IgD-negative memory B cell (primary cell): ENCODE measurements at regions not wholly inside any gene's neighbourhood (a gene's known extent, or its start where the extent isn't known, plus 50 kb on each side); places are given as distances from the start of the nearest gene placed in this dataset.
A peak's percentile ranks its signal among the peaks of the same experiment; 100 is the strongest.

Experiments
- H3K27ac Mint-ChIP-seq, 3 donors: one replicate each; pipeline ENCODE4 v1.8.0; 2020 to 2022; ENCODE audit warnings: mild to moderate bottlenecking in 3 of 3, mixed read lengths in 3 of 3, moderate library complexity in 1 of 3
- H3K27me3 Mint-ChIP-seq: one replicate; pipeline ENCODE4 v1.8.0; 2021; ENCODE audit warnings: mixed read lengths
- H3K36me3 Mint-ChIP-seq: one replicate; pipeline ENCODE4 v1.8.0; 2020; ENCODE audit warnings: mild to moderate bottlenecking, mixed read lengths
- H3K4me1 Mint-ChIP-seq, 3 donors: one replicate each; pipeline ENCODE4 v1.8.0; 2020 to 2022; ENCODE audit warnings: mixed read lengths in 3 of 3, mild to moderate bottlenecking in 1 of 3
- H3K4me3 Mint-ChIP-seq, 4 donors: one replicate each; pipeline ENCODE4 v1.8.0; 2020 to 2022; ENCODE audit warnings: mild to moderate bottlenecking in 4 of 4, mixed read lengths in 4 of 4, moderate library complexity in 3 of 4
- H3K9me3 Mint-ChIP-seq, 3 donors: one replicate each; pipeline ENCODE4 v1.8.0; 2020 to 2021; ENCODE audit warnings: mixed read lengths in 3 of 3, mild to moderate bottlenecking in 1 of 3

GRCh38 chr10:9195385-9195784 is 1140.9 kb downstream of the GATA3 start:
- Mint-ChIP-seq H3K4me1 (no peaks in the 10 kb centered on the region), H3K27ac (no peak overlapping the region), H3K27me3 (peaks cover 5% of the 10 kb centered on the region), H3K9me3 (no peaks in the 10 kb centered on the region), H3K36me3 (no peaks in the 10 kb centered on the region), H3K4me3 (no peak overlapping the region)

- H3K27me3 Mint-ChIP-seq = peaks cover 5% of the 10 kb centered on the region
- no peaks in the 10 kb centered on the region for H3K9me3 Mint-ChIP-seq
- H3K27ac Mint-ChIP-seq = no peak overlapping the region
- H3K4me1 Mint-ChIP-seq = no peaks in the 10 kb centered on the region
- no peaks in the 10 kb centered on the region for H3K36me3 Mint-ChIP-seq
- no peak overlapping the region for H3K4me3 Mint-ChIP-seq
Observed at GRCh38 chr10:9198611-9199010, 1144.1 kb downstream of the GATA3 start.

- Mint-ChIP-seq H3K27ac (no peak overlapping the region), H3K4me1 (no peaks in the 10 kb centered on the region), H3K27me3 (peaks cover 2% of the 10 kb centered on the region), H3K9me3 (no peaks in the 10 kb centered on the region), H3K4me3 (no peak overlapping the region), H3K36me3 (no peaks in the 10 kb centered on the region)
Observed at GRCh38 chr10:9205558-9205957, 1151.1 kb downstream of the GATA3 start.

- Mint-ChIP-seq H3K4me3 (no peak overlapping the region), H3K4me1 (no peaks in the 10 kb centered on the region), H3K36me3 (no peaks in the 10 kb centered on the region), H3K27ac (no peak overlapping the region), H3K9me3 (no peaks in the 10 kb centered on the region), H3K27me3 (peaks cover 5% of the 10 kb centered on the region)
Observed at GRCh38 chr10:9209105-9209798, 1154.8 kb downstream of the GATA3 start.

DNA sequence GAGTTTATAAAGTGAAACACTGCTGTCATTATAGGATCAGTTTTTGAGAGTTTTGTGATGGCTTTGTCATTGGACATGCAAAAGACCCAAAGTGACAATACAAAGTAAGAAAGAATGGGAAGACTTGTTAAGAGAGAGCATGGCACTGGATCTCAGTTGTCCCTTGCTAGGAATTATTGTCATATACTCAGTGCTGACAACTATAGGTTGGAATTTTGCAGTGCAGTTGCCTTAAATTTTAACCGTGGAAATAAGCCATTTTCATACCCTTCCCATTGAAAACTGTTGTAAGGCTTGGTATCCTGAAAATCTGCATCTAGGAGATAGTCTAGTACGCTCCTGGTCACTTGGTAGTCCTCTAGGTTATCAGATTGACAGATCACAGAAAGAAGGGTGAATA is 1156.7 kb downstream of the GATA3 start:
- no peaks in the 10 kb centered on the region for H3K9me3 Mint-ChIP-seq
- no peak overlapping the region for H3K4me3 Mint-ChIP-seq
- H3K27ac Mint-ChIP-seq = no peak overlapping the region
- H3K4me1 Mint-ChIP-seq = no peaks in the 10 kb centered on the region
- H3K27me3 Mint-ChIP-seq = peaks cover 5% of the 10 kb centered on the region
- no peaks in the 10 kb centered on the region for H3K36me3 Mint-ChIP-seq

- Mint-ChIP-seq H3K9me3 (no peaks in the 10 kb centered on the region), H3K27ac (no peak overlapping the region), H3K36me3 (no peaks in the 10 kb centered on the region), H3K27me3 (peaks cover 4% of the 10 kb centered on the region), H3K4me3 (no peak overlapping the region), H3K4me1 (no peaks in the 10 kb centered on the region)
Observed at GRCh38 chr10:9214618-9215017, 1160.1 kb downstream of the GATA3 start.

- peak overlapping the region in 1 of 3 donors; percentile 67 for H3K27ac Mint-ChIP-seq
- H3K9me3 Mint-ChIP-seq = no peaks in the 10 kb centered on the region
- H3K27me3 Mint-ChIP-seq = peaks cover 4% of the 10 kb centered on the region
- no peaks in the 10 kb centered on the region for H3K4me1 Mint-ChIP-seq
- H3K36me3 Mint-ChIP-seq = no peaks in the 10 kb centered on the region
- H3K4me3 Mint-ChIP-seq = no peak overlapping the region
Observed at GRCh38 chr10:9215121-9215520, 1160.6 kb downstream of the GATA3 start.

DNA sequence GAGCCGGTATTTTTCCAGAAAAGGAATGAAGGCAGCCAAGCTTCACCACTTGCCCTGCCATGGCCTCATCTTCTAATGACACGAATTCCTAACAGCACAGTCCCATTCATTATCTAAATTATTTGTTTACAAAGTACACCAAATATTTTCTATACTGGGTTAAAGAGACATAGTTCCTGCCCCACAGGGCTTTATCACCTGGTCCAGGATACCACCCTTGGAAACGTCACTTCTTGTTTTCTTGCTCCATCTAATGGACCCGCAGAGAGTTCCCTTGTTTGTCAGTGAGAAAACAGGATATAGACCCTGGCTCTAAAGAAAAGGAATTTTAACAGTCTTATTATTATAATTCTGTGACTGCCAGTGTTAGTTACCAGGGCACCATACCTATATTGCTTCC is 1165.4 kb downstream of the GATA3 start:
- Mint-ChIP-seq H3K36me3 (no peaks in the 10 kb centered on the region), H3K4me3 (no peak overlapping the region)

GRCh38 chr10:9222917-9223316 is 1168.4 kb downstream of the GATA3 start:
- Mint-ChIP-seq H3K9me3 (peaks cover 0 to under 1% (median 0%) of the 10 kb centered on the region in 3 donors), H3K27me3 (peaks cover 5% of the 10 kb centered on the region), H3K4me1 (no peaks in the 10 kb centered on the region), H3K4me3 (no peak overlapping the region), H3K36me3 (peaks cover 2% of the 10 kb centered on the region), H3K27ac (no peak overlapping the region)

More for the DNA sequence above, 1165.4 kb downstream of the GATA3 start:
- H3K27me3 Mint-ChIP-seq = peaks cover 5% of the 10 kb centered on the region
- H3K4me1 Mint-ChIP-seq = no peaks in the 10 kb centered on the region
- no peak overlapping the region for H3K27ac Mint-ChIP-seq
- no peaks in the 10 kb centered on the region for H3K9me3 Mint-ChIP-seq

- Mint-ChIP-seq H3K4me3 (no peak overlapping the region), H3K36me3 (peaks cover 2% of the 10 kb centered on the region), H3K4me1 (peaks cover 0 to 4% (median 0%) of the 10 kb centered on the region in 3 donors), H3K9me3 (peaks cover 0 to 2% (median 2%) of the 10 kb centered on the region in 3 donors), H3K27me3 (peaks cover 2% of the 10 kb centered on the region), H3K27ac (no peak overlapping the region)
Observed at GRCh38 chr10:9227679-9228365, 1173.3 kb downstream of the GATA3 start.

GRCh38 chr10:9228771-9229170 is 1174.3 kb downstream of the GATA3 start:
- peaks cover 2% of the 10 kb centered on the region for H3K27me3 Mint-ChIP-seq
- H3K4me3 Mint-ChIP-seq = no peak overlapping the region
- H3K27ac Mint-ChIP-seq = no peak overlapping the region
- H3K4me1 Mint-ChIP-seq = peaks cover 0 to 4% (median 0%) of the 10 kb centered on the region in 3 donors
- peaks cover 2% of the 10 kb centered on the region for H3K36me3 Mint-ChIP-seq
- H3K9me3 Mint-ChIP-seq = peaks cover 0 to 2% (median 2%) of the 10 kb centered on the region in 3 donors

DNA sequence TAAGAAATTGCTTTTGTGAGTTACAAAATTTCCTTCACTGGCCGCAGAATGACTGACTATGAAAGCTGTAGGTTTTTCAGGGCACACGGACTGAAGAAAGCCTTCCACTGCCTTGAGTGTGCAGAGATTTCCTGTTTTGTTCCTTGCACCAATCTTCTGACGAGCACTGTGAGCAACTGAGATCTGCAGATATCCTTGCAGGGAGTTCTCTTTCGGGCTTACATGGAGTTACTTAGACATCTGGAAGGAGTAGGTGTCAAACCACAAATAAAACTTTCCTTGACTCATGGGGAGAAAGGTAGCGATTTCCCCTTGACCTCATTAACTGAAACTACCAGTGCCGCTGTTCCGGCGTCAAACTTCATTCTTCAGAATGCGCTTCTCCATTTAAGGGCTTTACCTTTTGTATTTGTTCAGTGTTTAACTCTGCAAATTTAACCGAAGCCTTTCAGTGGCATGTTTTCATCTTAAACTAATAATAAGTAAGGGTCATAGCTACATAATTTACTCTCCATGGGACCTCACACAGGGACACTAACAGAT is 1175.3 kb downstream of the GATA3 start:
- Mint-ChIP-seq H3K4me1 (peaks cover 0 to 4% (median 0%) of the 10 kb centered on the region in 3 donors), H3K4me3 (no peak overlapping the region), H3K27me3 (peaks cover 5% of the 10 kb centered on the region), H3K27ac (no peak overlapping the region), H3K9me3 (peaks cover 0 to 2% (median 2%) of the 10 kb centered on the region in 3 donors), H3K36me3 (peaks cover 2% of the 10 kb centered on the region)

DNA sequence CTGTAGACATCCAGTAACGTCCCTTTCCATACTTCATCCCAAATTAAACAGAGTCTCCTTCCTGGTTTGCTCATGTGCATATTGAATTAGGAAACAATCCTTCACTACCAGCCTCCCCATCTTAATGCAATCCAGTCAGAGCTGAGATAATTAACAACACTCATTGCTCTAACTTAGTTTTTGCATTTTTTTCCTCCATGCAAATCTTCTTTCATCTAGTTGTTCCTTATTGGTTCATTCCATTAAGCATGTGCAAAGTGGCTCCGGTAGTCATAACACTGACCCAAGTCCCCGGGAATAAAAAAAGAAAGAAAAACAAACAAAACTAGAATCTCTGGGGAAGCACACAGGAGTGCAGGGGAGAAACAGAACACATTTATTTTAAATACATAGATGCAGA is 1176.1 kb downstream of the GATA3 start:
- Mint-ChIP-seq H3K36me3 (peaks cover 1% of the 10 kb centered on the region), H3K4me3 (no peak overlapping the region), H3K27ac (peak overlapping the region in 1 of 3 donors; percentile 32), H3K9me3 (peaks cover 0 to 2% (median 2%) of the 10 kb centered on the region in 3 donors), H3K27me3 (peaks cover 5% of the 10 kb centered on the region), H3K4me1 (peaks cover 0 to 4% (median 0%) of the 10 kb centered on the region in 3 donors)

DNA sequence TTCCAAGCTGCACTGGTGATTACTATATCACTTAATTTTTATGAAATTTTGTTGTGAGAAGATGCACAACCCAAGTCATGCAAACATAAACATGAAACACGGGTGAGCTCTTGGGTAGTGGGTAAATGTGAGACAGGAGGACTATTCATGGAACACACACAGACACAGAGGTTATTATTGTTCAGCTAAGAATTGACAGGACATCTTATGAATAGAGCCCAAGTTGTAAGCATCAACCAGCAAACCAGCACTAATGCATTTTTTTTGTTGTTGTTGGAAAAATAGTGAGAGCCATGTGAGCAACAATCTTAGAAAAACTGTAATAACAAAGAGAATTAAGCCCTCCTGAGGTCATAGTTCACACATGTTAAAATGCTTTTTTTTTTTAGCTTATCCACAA is 1179.7 kb downstream of the GATA3 start:
- Mint-ChIP-seq H3K4me3 (no peak overlapping the region), H3K27ac (no peak overlapping the region), H3K9me3 (no peaks in the 10 kb centered on the region), H3K36me3 (no peaks in the 10 kb centered on the region), H3K4me1 (peaks cover 0 to 4% (median 0%) of the 10 kb centered on the region in 3 donors), H3K27me3 (peaks cover 9% of the 10 kb centered on the region)

GRCh38 chr10:9238041-9238440 is 1183.6 kb downstream of the GATA3 start:
- H3K27ac Mint-ChIP-seq = no peak overlapping the region

More at GRCh38 chr10:9238041-9238440, 1183.6 kb downstream of the GATA3 start:
- Mint-ChIP-seq H3K27me3 (peaks cover 8% of the 10 kb centered on the region), H3K36me3 (no peaks in the 10 kb centered on the region), H3K4me1 (no peaks in the 10 kb centered on the region), H3K4me3 (no peak overlapping the region), H3K9me3 (no peaks in the 10 kb centered on the region)
